PFSK-1 (cell line): ENCODE measurements at regions not wholly inside any gene's neighbourhood (a gene's known extent, or its start where the extent isn't known, plus 50 kb on each side); places are given as distances from the start of the nearest gene placed in this dataset.

ENCODE experiments used
- POLR2AphosphoS5 ChIP-seq: IDR thresholded peaks from 2 replicates; pipeline ENCODE4 v1.6.1; 2012; ENCODE audit warnings: low read depth, mild to moderate bottlenecking, control low read depth, low read length, moderate library complexity
- SIN3A ChIP-seq: IDR thresholded peaks from 2 replicates; pipeline ENCODE4 v1.6.1; 2012; ENCODE audit warnings: mild to moderate bottlenecking, low read length, moderate library complexity, borderline replicate concordance; ENCODE audit not compliant: insufficient read depth
- TAF1 ChIP-seq: IDR thresholded peaks from 2 replicates; pipeline ENCODE4 v1.6.1; 2012; ENCODE audit warnings: low read length, control low read depth, borderline replicate concordance; ENCODE audit not compliant: insufficient read depth
- TF ChIP-seq, protein P1 (sequence below), 2 experiments: IDR thresholded peaks; 2 replicates each; pipeline versions ENCODE4 v1.6.1 to v1.8.0; 2011 to 2012; ENCODE audit warnings: low read depth in 2 of 2, low read length in 2 of 2, control low read depth in 1 of 2, inconsistent platforms in 1 of 2, mild to moderate bottlenecking in 1 of 2, moderate library complexity in 1 of 2; ENCODE audit not compliant: insufficient read depth in 1 of 2

DNA sequence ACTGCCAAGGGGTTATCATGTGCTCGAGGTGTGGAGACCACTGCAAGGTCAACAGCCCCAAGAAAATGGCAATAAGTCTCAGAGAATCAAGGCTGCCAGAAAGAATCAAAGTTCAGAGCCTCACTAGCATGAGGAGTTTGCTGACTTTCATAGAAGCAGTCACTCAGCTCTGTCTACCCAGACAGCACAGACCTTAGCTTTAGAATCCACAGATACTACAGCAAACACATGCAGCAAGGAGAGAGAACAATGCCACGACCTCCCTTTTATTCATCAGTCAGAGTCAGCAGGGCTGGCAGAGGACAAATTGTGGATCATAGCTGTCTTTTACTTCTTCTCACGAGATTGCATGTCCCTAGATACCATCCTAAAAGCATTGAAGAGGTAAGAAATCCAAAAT lies 121.3 kb downstream of the MBL2 start:
- TF ChIP-seq POLR2AphosphoS5: no peak
- no peak for TF ChIP-seq TAF1
- TF ChIP-seq SIN3A: no peak
- TF ChIP-seq, protein P1, sequence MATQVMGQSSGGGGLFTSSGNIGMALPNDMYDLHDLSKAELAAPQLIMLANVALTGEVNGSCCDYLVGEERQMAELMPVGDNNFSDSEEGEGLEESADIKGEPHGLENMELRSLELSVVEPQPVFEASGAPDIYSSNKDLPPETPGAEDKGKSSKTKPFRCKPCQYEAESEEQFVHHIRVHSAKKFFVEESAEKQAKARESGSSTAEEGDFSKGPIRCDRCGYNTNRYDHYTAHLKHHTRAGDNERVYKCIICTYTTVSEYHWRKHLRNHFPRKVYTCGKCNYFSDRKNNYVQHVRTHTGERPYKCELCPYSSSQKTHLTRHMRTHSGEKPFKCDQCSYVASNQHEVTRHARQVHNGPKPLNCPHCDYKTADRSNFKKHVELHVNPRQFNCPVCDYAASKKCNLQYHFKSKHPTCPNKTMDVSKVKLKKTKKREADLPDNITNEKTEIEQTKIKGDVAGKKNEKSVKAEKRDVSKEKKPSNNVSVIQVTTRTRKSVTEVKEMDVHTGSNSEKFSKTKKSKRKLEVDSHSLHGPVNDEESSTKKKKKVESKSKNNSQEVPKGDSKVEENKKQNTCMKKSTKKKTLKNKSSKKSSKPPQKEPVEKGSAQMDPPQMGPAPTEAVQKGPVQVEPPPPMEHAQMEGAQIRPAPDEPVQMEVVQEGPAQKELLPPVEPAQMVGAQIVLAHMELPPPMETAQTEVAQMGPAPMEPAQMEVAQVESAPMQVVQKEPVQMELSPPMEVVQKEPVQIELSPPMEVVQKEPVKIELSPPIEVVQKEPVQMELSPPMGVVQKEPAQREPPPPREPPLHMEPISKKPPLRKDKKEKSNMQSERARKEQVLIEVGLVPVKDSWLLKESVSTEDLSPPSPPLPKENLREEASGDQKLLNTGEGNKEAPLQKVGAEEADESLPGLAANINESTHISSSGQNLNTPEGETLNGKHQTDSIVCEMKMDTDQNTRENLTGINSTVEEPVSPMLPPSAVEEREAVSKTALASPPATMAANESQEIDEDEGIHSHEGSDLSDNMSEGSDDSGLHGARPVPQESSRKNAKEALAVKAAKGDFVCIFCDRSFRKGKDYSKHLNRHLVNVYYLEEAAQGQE (IDR thresholded peaks at IDR 0.05; ENCODE audit: insufficient read depth in 1 of 2, low read depth in 2 of 2, low read length in 2 of 2): no peak
